Nephron (organoid): ENCODE measurements at regions not wholly inside any gene's neighbourhood (a gene's known extent, or its start where the extent isn't known, plus 50 kb on each side); places are given as distances from the start of the nearest gene placed in this dataset.
A peak's percentile ranks its signal among the peaks of the same experiment; 100 is the strongest.

ENCODE experiments used
- H3K27ac Mint-ChIP-seq, 3 experiments: 2 replicates each; pipeline ENCODE4 v1.8.0; 2020; ENCODE audit warnings: mixed read lengths in 3 of 3, mild to moderate bottlenecking in 2 of 3, moderate library complexity in 1 of 3
- H3K27me3 Mint-ChIP-seq: 2 replicates; pipeline ENCODE4 v1.8.0; 2021; ENCODE audit warnings: low read depth, mild to moderate bottlenecking, moderate library complexity, mixed read lengths
- H3K36me3 Mint-ChIP-seq: 2 replicates; pipeline ENCODE4 v1.8.0; 2020; ENCODE audit warnings: low read depth, mixed read lengths
- H3K4me1 Mint-ChIP-seq: 2 replicates; pipeline ENCODE4 v1.8.0; 2020; ENCODE audit warnings: mixed read lengths
- H3K4me3 Mint-ChIP-seq, 3 experiments: 2 replicates each; pipeline ENCODE4 v1.8.0; 2020; ENCODE audit warnings: mild to moderate bottlenecking in 3 of 3, mixed read lengths in 3 of 3, moderate library complexity in 2 of 3
- H3K9me3 Mint-ChIP-seq: 2 replicates; pipeline ENCODE4 v1.8.0; 2020; ENCODE audit warnings: mixed read lengths
- TF ChIP-seq, protein P1 (sequence below), 3 experiments: fragments of 200-600 bp; sonication (generic); IDR thresholded peaks; one replicate each; pipeline ENCODE4 v1.5.0; 2021; ENCODE audit warnings: antibody characterized with exemption in 3 of 3; ENCODE audit not compliant: unreplicated experiment in 3 of 3

DNA sequence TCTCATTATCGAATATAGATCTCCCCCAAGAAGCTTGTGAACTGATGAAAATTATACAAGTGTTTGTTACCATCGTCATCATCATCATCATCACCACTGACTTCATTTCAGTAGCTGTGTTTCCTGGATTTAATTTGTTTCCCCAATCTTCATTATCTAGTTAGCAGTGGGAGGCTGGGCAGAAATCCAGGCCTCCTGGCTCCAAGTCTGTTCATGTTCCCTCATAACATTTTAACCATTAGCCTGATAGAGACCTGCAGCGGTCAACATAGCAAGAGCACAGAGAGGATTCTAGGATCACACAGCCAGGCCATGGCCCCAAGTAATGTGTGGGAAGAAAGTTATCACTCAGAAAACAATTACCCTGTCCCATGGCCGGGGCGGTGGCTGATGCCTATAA lies 526.2 kb upstream of the CDH11 start:
- Mint-ChIP-seq H3K36me3 (no peaks in the 10 kb centered on the region), H3K27me3 (no peaks in the 10 kb centered on the region), H3K4me1 (peaks cover 16% of the 10 kb centered on the region), H3K9me3 (no peaks in the 10 kb centered on the region), H3K27ac (peak overlapping the region in 2 of 3 experiments; percentile 1 to 10), H3K4me3 (no peak overlapping the region)
- TF ChIP-seq, protein P1, sequence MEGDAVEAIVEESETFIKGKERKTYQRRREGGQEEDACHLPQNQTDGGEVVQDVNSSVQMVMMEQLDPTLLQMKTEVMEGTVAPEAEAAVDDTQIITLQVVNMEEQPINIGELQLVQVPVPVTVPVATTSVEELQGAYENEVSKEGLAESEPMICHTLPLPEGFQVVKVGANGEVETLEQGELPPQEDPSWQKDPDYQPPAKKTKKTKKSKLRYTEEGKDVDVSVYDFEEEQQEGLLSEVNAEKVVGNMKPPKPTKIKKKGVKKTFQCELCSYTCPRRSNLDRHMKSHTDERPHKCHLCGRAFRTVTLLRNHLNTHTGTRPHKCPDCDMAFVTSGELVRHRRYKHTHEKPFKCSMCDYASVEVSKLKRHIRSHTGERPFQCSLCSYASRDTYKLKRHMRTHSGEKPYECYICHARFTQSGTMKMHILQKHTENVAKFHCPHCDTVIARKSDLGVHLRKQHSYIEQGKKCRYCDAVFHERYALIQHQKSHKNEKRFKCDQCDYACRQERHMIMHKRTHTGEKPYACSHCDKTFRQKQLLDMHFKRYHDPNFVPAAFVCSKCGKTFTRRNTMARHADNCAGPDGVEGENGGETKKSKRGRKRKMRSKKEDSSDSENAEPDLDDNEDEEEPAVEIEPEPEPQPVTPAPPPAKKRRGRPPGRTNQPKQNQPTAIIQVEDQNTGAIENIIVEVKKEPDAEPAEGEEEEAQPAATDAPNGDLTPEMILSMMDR (IDR thresholded peaks at IDR 0.05; ENCODE audit: unreplicated experiment in 3 of 3) = no peak

DNA sequence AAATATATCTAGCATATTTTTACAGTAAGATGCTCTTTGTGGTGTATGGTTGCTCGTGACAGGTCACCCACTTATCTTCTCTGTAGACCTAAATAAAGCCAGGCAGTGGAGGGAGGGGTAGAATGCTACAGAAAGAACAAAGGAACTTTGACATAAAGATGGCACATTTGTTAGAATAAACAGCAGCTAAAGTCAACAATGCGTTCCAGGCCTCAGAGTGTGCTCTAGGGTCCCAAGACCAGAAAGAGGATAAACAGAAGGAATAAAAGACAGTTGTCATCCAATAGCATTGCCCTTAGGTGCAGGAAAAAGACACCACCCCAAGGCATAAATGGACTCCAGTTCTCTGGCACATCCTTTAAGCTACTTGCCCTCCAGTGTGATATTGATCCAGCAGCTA lies 523.0 kb upstream of the CDH11 start:
- Mint-ChIP-seq H3K9me3 (peaks cover 11% of the 10 kb centered on the region), H3K4me1 (peaks cover 11% of the 10 kb centered on the region)

DNA sequence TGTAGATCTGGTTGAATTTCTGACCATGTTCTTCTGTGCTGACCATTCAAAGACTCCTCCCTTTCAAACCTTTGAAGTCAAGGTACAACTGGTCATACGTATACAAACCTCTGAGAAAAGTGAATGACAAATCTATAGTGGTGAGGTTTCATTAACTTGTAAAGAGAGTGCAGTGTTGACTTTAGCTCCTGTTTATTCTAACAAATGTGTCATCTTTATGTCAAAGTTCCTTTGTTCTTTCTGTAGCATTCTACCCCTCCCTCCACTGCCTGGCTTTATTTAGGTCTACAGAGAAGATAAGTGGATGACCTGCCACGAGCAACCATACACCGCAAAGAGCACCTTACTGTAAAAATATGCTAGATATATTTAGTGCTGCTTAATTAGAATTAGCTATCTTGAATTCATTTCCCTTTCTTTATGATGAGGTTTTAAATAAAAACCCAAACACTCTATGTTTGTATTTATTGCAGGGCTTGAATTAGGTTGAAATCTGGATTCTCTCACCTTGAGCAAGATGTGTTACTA lies 520.0 kb upstream of the CDH11 start:
- Mint-ChIP-seq H3K27me3 (no peaks in the 10 kb centered on the region), H3K9me3 (peaks cover 11% of the 10 kb centered on the region), H3K4me1 (no peaks in the 10 kb centered on the region), H3K36me3 (no peaks in the 10 kb centered on the region), H3K4me3 (no peak overlapping the region), H3K27ac (no peak overlapping the region)
- TF ChIP-seq, protein P1 (IDR thresholded peaks at IDR 0.05; ENCODE audit: unreplicated experiment in 3 of 3) = no peak

More for the DNA sequence above, 523.0 kb upstream of the CDH11 start:
- Mint-ChIP-seq H3K4me3 (no peak overlapping the region), H3K27me3 (no peaks in the 10 kb centered on the region), H3K36me3 (no peaks in the 10 kb centered on the region), H3K27ac (no peak overlapping the region)
- TF ChIP-seq, protein P1 (IDR thresholded peaks at IDR 0.05; ENCODE audit: unreplicated experiment in 3 of 3) = no peak

DNA sequence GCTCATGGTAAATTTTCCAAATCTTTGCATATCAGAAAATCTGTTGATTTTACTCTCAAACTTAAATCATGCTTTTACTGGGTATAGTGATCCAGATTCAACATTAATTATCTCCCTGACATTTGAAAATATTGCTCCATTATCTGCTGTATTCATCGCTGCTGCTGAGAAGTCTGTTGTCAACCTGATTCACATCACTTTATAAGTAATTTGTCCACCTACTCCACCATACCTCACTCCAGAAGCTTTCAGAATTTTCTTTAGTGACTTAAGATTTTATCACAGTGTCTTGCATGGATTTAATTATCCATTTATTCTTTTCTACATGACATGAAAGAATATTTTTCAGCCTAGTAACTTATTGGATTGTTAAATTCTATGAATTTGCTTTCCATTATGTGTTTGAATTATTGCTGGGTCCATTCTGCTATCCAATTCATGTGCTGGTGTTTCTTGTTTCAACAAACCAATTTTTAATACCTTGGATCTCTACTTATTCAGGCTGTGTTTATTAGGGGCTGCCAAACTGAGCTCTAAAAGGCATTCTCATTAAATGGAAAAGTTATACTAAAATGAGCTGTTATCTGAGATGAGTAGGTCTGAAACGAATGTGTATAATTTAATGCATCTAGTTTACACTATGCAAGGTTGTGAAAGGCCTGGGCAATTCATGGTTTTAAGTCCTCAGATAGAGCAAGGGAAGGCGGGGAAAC lies 519.3 kb upstream of the CDH11 start:
- H3K9me3 Mint-ChIP-seq = peaks cover 11% of the 10 kb centered on the region
- TF ChIP-seq, protein P1 (IDR thresholded peaks at IDR 0.05; ENCODE audit: unreplicated experiment in 3 of 3) = no peak
- no peak overlapping the region for H3K4me3 Mint-ChIP-seq
- no peaks in the 10 kb centered on the region for H3K4me1 Mint-ChIP-seq
- H3K27me3 Mint-ChIP-seq = peaks cover 3% of the 10 kb centered on the region
- no peaks in the 10 kb centered on the region for H3K36me3 Mint-ChIP-seq
- H3K27ac Mint-ChIP-seq = no peak overlapping the region

- no peaks in the 10 kb centered on the region for H3K36me3 Mint-ChIP-seq
- H3K4me1 Mint-ChIP-seq = peaks cover under 1% of the 10 kb centered on the region
- TF ChIP-seq, protein P1 (IDR thresholded peaks at IDR 0.05; ENCODE audit: unreplicated experiment in 3 of 3) = no peak
- no peak overlapping the region for H3K4me3 Mint-ChIP-seq
- H3K27ac Mint-ChIP-seq = no peak overlapping the region
- H3K9me3 Mint-ChIP-seq = no peaks in the 10 kb centered on the region
- peaks cover 8% of the 10 kb centered on the region for H3K27me3 Mint-ChIP-seq
Observed at GRCh38 chr16:65634833-65635232, 513.0 kb upstream of the CDH11 start.

GRCh38 chr16:65634291-65634690 lies 512.4 kb upstream of the CDH11 start:
- Mint-ChIP-seq H3K4me1 (peaks cover 6% of the 10 kb centered on the region), H3K27me3 (peaks cover 8% of the 10 kb centered on the region), H3K9me3 (no peaks in the 10 kb centered on the region), H3K4me3 (no peak overlapping the region), H3K36me3 (no peaks in the 10 kb centered on the region), H3K27ac (no peak overlapping the region)
- TF ChIP-seq, protein P1 (IDR thresholded peaks at IDR 0.05; ENCODE audit: unreplicated experiment in 3 of 3) = no peak
